Astrocyte (in vitro differentiated cells and primary cell): ENCODE measurements at regions not wholly inside any gene's neighbourhood (a gene's known extent, or its start where the extent isn't known, plus 50 kb on each side); places are given as distances from the start of the nearest gene placed in this dataset.

Experiments
- DNase-seq: peaks from one replicate; pipeline ENCODE4 v3.0.0-alpha.2; 2010; ENCODE audit warnings: low read depth
- FAIRE-seq: peaks from 2 replicates; lab custom pipeline; 2011; peaks lifted over from hg19 to GRCh38; lab: Jason Lieb, UNC
- H2AFZ ChIP-seq: 2 replicates; pipeline ENCODE4 v1.6.0; 2012; ENCODE audit warnings: low read depth, low read length, inconsistent platforms
- H3K27ac ChIP-seq: 2 replicates; pipeline ENCODE4 v1.5.1; 2011; ENCODE audit warnings: low read depth, low read length, inconsistent platforms
- H3K27me3 ChIP-seq: 2 replicates; pipeline ENCODE4 v1.6.0; 2011; ENCODE audit warnings: low read length, inconsistent platforms; ENCODE audit not compliant: insufficient read depth
- H3K36me3 ChIP-seq: 2 replicates; pipeline ENCODE4 v1.5.1; 2011; ENCODE audit warnings: low read length, inconsistent platforms; ENCODE audit not compliant: insufficient read depth
- H3K4me1 ChIP-seq: 2 replicates; pipeline ENCODE4 v1.5.1; 2011; ENCODE audit warnings: low read length, inconsistent platforms; ENCODE audit not compliant: insufficient read depth
- H3K4me2 ChIP-seq: 2 replicates; pipeline ENCODE4 v1.6.0; 2012; ENCODE audit warnings: low read length, inconsistent platforms
- H3K4me3 ChIP-seq: 2 replicates; pipeline ENCODE4 v1.5.1; 2011; ENCODE audit warnings: low read depth, mild to moderate bottlenecking, low read length, inconsistent platforms; ENCODE audit not compliant: insufficient read depth
- H3K79me2 ChIP-seq: 2 replicates; pipeline ENCODE4 v1.6.0; 2012; ENCODE audit warnings: mild to moderate bottlenecking, low read length, inconsistent platforms; ENCODE audit not compliant: insufficient read depth
- H3K9ac ChIP-seq: 2 replicates; pipeline ENCODE4 v1.6.0; 2012; ENCODE audit warnings: mild to moderate bottlenecking, low read length, inconsistent platforms
- H3K9me3 ChIP-seq: 2 replicates; pipeline ENCODE4 v1.5.1; 2012; ENCODE audit warnings: low read depth, mild to moderate bottlenecking, low read length, inconsistent platforms; ENCODE audit not compliant: insufficient read depth
- H4K20me1 ChIP-seq: 2 replicates; pipeline ENCODE4 v1.6.0; 2012; ENCODE audit warnings: low read length, inconsistent platforms; ENCODE audit not compliant: insufficient read depth
- H3K27ac Mint-ChIP-seq: one replicate; pipeline ENCODE4 v1.8.0; 2021; ENCODE audit warnings: mild to moderate bottlenecking, mixed read lengths; ENCODE audit not compliant: unreplicated experiment
- H3K27me3 Mint-ChIP-seq: one replicate; pipeline ENCODE4 v1.8.0; 2021; ENCODE audit warnings: low read depth, mixed read lengths; ENCODE audit not compliant: unreplicated experiment
- H3K36me3 Mint-ChIP-seq: one replicate; pipeline ENCODE4 v1.8.0; 2021; ENCODE audit warnings: low read depth, mixed read lengths; ENCODE audit not compliant: unreplicated experiment
- H3K4me1 Mint-ChIP-seq: one replicate; pipeline ENCODE4 v1.8.0; 2021; ENCODE audit warnings: low read depth, mixed read lengths; ENCODE audit not compliant: unreplicated experiment
- H3K4me3 Mint-ChIP-seq: one replicate; pipeline ENCODE4 v1.8.0; 2021; ENCODE audit warnings: mild to moderate bottlenecking, moderate library complexity, mixed read lengths; ENCODE audit not compliant: unreplicated experiment
- H3K9me3 Mint-ChIP-seq: one replicate; pipeline ENCODE4 v1.8.0; 2021; ENCODE audit warnings: mild to moderate bottlenecking, mixed read lengths; ENCODE audit not compliant: unreplicated experiment
- EZH2 ChIP-seq: IDR thresholded peaks from 2 replicates; pipeline ENCODE4 v1.6.1; 2012; ENCODE audit warnings: mild to moderate bottlenecking, low read length, inconsistent platforms; ENCODE audit not compliant: insufficient read depth
- TF ChIP-seq, protein P1 (sequence below): IDR thresholded peaks from 2 replicates; pipeline ENCODE4 v1.5.1; 2011; ENCODE audit warnings: low read depth, mild to moderate bottlenecking, inconsistent platforms, low read length, moderate library complexity; ENCODE audit not compliant: insufficient read depth

DNA sequence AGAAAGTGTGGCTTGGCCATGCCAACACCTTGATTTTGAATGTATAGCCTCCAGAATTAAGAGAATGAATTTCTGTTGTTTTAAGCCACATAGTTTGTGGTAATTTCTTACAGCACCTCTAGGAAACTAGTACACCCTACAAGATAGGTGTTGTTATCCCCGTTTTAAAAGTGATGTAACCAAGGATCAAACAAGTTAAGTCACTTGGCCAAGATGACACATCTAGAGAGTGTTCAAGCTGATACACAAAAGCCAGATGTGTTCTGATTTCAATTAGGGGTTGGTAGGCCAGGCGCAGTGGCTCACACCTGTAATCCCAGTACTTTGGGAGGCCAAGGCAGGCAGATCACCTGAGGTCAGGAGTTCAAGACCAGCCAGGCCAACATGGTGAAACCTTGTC lies 396.5 kb upstream of the SOX9 start:
- H3K4me3 Mint-ChIP-seq, result no peak overlapping the region
- no peaks in the 10 kb centered on the region for H3K27me3 ChIP-seq
- DNase-seq, result no peak
- H3K79me2 ChIP-seq, result no peaks in the 10 kb centered on the region
- no peaks in the 10 kb centered on the region for H3K4me1 ChIP-seq
- H3K36me3 ChIP-seq, result no peaks in the 10 kb centered on the region
- H3K9me3 ChIP-seq, result no peaks in the 10 kb centered on the region
- peaks cover 4% of the 10 kb centered on the region for H3K27me3 Mint-ChIP-seq
- H3K36me3 Mint-ChIP-seq, result no peaks in the 10 kb centered on the region
- no peak overlapping the region for H3K9ac ChIP-seq
- H2AFZ ChIP-seq, result no peak overlapping the region
- TF ChIP-seq, protein P1, sequence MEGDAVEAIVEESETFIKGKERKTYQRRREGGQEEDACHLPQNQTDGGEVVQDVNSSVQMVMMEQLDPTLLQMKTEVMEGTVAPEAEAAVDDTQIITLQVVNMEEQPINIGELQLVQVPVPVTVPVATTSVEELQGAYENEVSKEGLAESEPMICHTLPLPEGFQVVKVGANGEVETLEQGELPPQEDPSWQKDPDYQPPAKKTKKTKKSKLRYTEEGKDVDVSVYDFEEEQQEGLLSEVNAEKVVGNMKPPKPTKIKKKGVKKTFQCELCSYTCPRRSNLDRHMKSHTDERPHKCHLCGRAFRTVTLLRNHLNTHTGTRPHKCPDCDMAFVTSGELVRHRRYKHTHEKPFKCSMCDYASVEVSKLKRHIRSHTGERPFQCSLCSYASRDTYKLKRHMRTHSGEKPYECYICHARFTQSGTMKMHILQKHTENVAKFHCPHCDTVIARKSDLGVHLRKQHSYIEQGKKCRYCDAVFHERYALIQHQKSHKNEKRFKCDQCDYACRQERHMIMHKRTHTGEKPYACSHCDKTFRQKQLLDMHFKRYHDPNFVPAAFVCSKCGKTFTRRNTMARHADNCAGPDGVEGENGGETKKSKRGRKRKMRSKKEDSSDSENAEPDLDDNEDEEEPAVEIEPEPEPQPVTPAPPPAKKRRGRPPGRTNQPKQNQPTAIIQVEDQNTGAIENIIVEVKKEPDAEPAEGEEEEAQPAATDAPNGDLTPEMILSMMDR, result no peak
- no peak for TF ChIP-seq EZH2
- H3K4me2 ChIP-seq, result no peak overlapping the region
- no peaks in the 10 kb centered on the region for H4K20me1 ChIP-seq
- no peak overlapping the region for H3K27ac ChIP-seq
- H3K9me3 Mint-ChIP-seq, result no peaks in the 10 kb centered on the region
- H3K4me3 ChIP-seq, result no peak overlapping the region
- H3K4me1 Mint-ChIP-seq, result no peaks in the 10 kb centered on the region
- H3K27ac Mint-ChIP-seq, result no peak overlapping the region
- no peak for FAIRE-seq

DNA sequence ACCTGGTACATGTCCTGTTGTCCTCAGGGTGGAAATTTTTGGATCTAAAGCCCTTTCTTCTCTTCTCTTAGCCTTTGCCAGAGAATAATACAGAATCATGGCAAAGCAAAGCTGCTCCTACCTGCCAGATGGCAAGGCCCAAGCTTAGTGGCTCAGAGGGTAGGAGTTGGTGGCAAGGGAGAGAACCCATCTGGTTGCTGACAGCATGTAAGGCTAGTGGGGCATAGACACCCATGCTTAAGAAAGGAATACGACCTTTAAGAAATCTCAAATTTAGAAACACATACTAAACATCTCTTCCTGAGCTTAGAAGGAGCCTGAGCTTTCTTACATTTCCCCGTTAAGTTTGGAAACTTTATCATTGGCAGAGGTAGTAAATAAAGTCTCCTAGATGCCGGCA lies 395.0 kb upstream of the SOX9 start:
- no peaks in the 10 kb centered on the region for H3K9me3 ChIP-seq
- no peaks in the 10 kb centered on the region for H3K36me3 ChIP-seq
- H3K27ac ChIP-seq, result no peak overlapping the region
- DNase-seq (no peak), FAIRE-seq (no peak)
- H3K79me2 ChIP-seq, result no peaks in the 10 kb centered on the region
- H3K9ac ChIP-seq, result no peak overlapping the region
- H3K4me1 Mint-ChIP-seq, result no peaks in the 10 kb centered on the region
- no peak overlapping the region for H3K27ac Mint-ChIP-seq
- peaks cover 4% of the 10 kb centered on the region for H3K27me3 Mint-ChIP-seq
- no peak overlapping the region for H3K4me3 ChIP-seq
- TF ChIP-seq, protein P1, result no peak
- no peak for TF ChIP-seq EZH2
- no peaks in the 10 kb centered on the region for H3K9me3 Mint-ChIP-seq
- H3K27me3 ChIP-seq, result no peaks in the 10 kb centered on the region
- no peak overlapping the region for H3K4me2 ChIP-seq
- H3K4me1 ChIP-seq, result no peaks in the 10 kb centered on the region
- no peaks in the 10 kb centered on the region for H4K20me1 ChIP-seq
- H3K36me3 Mint-ChIP-seq, result no peaks in the 10 kb centered on the region
- no peak overlapping the region for H2AFZ ChIP-seq
- no peak overlapping the region for H3K4me3 Mint-ChIP-seq

- Histone ChIP-seq H3K36me3 (no peaks in the 10 kb centered on the region), H4K20me1 (no peaks in the 10 kb centered on the region), H3K9ac (no peak overlapping the region), H3K27ac (no peak overlapping the region), H2AFZ (no peak overlapping the region), H3K4me1 (no peaks in the 10 kb centered on the region), H3K4me3 (peak overlapping the region; percentile 29), H3K79me2 (no peaks in the 10 kb centered on the region), H3K9me3 (no peaks in the 10 kb centered on the region), H3K4me2 (peak overlapping the region; percentile 66), H3K27me3 (no peaks in the 10 kb centered on the region)
- no peaks in the 10 kb centered on the region for H3K9me3 Mint-ChIP-seq
- DNase-seq (no peak), FAIRE-seq (no peak)
- H3K27me3 Mint-ChIP-seq, result peaks cover 4% of the 10 kb centered on the region
- no peak overlapping the region for H3K4me3 Mint-ChIP-seq
- H3K4me1 Mint-ChIP-seq, result no peaks in the 10 kb centered on the region
- no peak overlapping the region for H3K27ac Mint-ChIP-seq
- TF ChIP-seq EZH2, result no peak
- TF ChIP-seq, protein P1, result no peak
- no peaks in the 10 kb centered on the region for H3K36me3 Mint-ChIP-seq
Measured at GRCh38 chr17:71726341-71726740, 394.5 kb upstream of the SOX9 start.
